ENCODE measurements at regions not wholly inside any gene's neighbourhood (a gene's known extent, or its start where the extent isn't known, plus 50 kb on each side); places are given as distances from the start of the nearest gene placed in this dataset.
A peak's percentile ranks its signal among the peaks of the same experiment; 100 is the strongest.

DNA sequence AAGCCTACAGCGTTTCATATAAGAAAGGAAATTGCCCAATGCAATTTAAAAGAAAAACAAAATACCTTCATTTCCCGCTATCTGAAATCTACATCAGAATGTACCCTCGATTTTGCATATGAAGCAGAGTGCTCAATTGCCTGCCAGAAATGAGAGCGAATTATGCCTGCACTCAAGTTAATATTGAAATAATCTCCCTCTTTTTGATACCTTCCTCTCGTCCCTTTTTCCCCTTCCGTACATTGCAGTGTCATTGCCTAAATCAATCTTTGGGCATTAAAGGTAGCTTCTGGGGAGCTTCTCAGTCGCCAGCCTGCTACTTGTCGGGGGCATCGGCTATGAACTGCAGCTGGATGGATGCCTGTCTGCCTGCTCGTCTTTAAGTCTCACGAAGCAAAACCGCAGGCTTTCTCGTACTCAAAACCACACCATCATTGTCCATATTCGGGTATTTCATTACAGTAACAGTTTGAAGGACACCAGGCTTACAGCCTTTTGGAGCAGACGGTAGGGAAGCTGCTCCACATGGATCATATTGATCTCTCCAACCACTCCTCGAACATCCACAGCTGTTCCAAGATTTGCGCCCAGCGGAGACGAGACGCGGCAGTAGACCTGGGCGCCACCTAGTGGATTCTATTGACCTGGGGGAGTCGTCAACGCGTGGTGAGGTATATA, 64.0 kb upstream of the HNRNPA3 start:
- Histone ChIP-seq H3K4me1 (ENCODE audit: insufficient read depth, poor library complexity, severe bottlenecking) (no peaks in the 10 kb centered on the region), H3K27me3 (ENCODE audit: insufficient read depth, poor library complexity, severe bottlenecking) (peaks cover 15% of the 10 kb centered on the region), H3K4me3 (ENCODE audit: severe bottlenecking) (peak overlapping the region; percentile 23), H3K27ac (ENCODE audit: poor library complexity, severe bottlenecking) (no peak overlapping the region), H3K9me3 (ENCODE audit: severe bottlenecking) (no peaks in the 10 kb centered on the region), H3K36me3 (ENCODE audit: low read depth) (no peaks in the 10 kb centered on the region)
- peak; percentile 97 for TF ChIP-seq CTCF (IDR thresholded peaks at IDR 0.05; ENCODE audit: poor library complexity, severe bottlenecking)
- peak; percentile 98 for ATAC-seq (ENCODE audit: low read depth)
- DNase-seq (ENCODE audit: low spot score), result no peak

- H3K9me3 ChIP-seq (ENCODE audit: severe bottlenecking), result no peaks in the 10 kb centered on the region
- ATAC-seq (ENCODE audit: low read depth), result no peak
- peaks cover 15% of the 10 kb centered on the region for H3K27me3 ChIP-seq (ENCODE audit: insufficient read depth, poor library complexity, severe bottlenecking)
- no peak overlapping the region for H3K4me3 ChIP-seq (ENCODE audit: severe bottlenecking)
- H3K36me3 ChIP-seq (ENCODE audit: low read depth), result no peaks in the 10 kb centered on the region
- H3K4me1 ChIP-seq (ENCODE audit: insufficient read depth, poor library complexity, severe bottlenecking), result no peaks in the 10 kb centered on the region
- TF ChIP-seq CTCF (IDR thresholded peaks at IDR 0.05; ENCODE audit: poor library complexity, severe bottlenecking), result peak; percentile 79
- no peak for DNase-seq (ENCODE audit: low spot score)
- H3K27ac ChIP-seq (ENCODE audit: poor library complexity, severe bottlenecking), result no peak overlapping the region
These were observed 63.5 kb upstream of the HNRNPA3 start for GRCh38 chr2:177149155-177149503.

- Histone ChIP-seq H3K4me3 (ENCODE audit: severe bottlenecking) (no peak overlapping the region), H3K27me3 (ENCODE audit: insufficient read depth, poor library complexity, severe bottlenecking) (no peaks in the 10 kb centered on the region), H3K36me3 (ENCODE audit: low read depth) (no peaks in the 10 kb centered on the region), H3K9me3 (ENCODE audit: severe bottlenecking) (no peaks in the 10 kb centered on the region), H3K27ac (ENCODE audit: poor library complexity, severe bottlenecking) (no peak overlapping the region), H3K4me1 (ENCODE audit: insufficient read depth, poor library complexity, severe bottlenecking) (no peaks in the 10 kb centered on the region)
- no peak for TF ChIP-seq CTCF (IDR thresholded peaks at IDR 0.05; ENCODE audit: poor library complexity, severe bottlenecking)
- DNase-seq (ENCODE audit: low spot score), result no peak
- ATAC-seq (ENCODE audit: low read depth), result no peak
These were observed 58.8 kb upstream of the HNRNPA3 start for GRCh38 chr2:177153805-177154204.

- DNase-seq (ENCODE audit: low spot score) (no peak), ATAC-seq (ENCODE audit: low read depth) (no peak)
- H3K4me1 ChIP-seq (ENCODE audit: insufficient read depth, poor library complexity, severe bottlenecking), result no peaks in the 10 kb centered on the region
- no peak for TF ChIP-seq CTCF (IDR thresholded peaks at IDR 0.05; ENCODE audit: poor library complexity, severe bottlenecking)
- H3K4me3 ChIP-seq (ENCODE audit: severe bottlenecking), result no peak overlapping the region
- H3K36me3 ChIP-seq (ENCODE audit: low read depth), result no peaks in the 10 kb centered on the region
- no peak overlapping the region for H3K27ac ChIP-seq (ENCODE audit: poor library complexity, severe bottlenecking)
- no peaks in the 10 kb centered on the region for H3K27me3 ChIP-seq (ENCODE audit: insufficient read depth, poor library complexity, severe bottlenecking)
- H3K9me3 ChIP-seq (ENCODE audit: severe bottlenecking), result no peaks in the 10 kb centered on the region
These were observed 57.8 kb upstream of the HNRNPA3 start for GRCh38 chr2:177154809-177155208.

DNA sequence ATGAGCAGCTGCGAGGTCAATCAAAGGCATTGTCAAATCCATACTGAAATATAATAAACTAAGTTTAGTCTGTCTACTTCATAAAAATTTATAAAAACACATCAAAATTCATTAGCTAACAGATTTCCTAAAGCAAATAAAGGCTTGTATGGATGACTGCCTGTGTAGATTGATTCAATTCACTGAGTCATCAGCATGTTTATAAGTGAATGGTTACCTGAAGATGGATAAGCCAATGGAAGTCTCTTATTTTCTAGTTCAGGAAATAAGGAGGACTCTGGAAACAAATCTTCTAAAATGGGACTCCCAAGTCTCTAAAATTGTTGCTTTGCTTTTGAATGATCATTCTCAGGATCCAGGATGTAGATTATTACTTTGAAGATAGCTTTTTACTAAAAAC, 57.0 kb upstream of the HNRNPA3 start:
- DNase-seq (ENCODE audit: low spot score) (no peak), ATAC-seq (ENCODE audit: low read depth) (no peak)
- TF ChIP-seq CTCF (IDR thresholded peaks at IDR 0.05; ENCODE audit: poor library complexity, severe bottlenecking), result no peak
- Histone ChIP-seq H3K9me3 (ENCODE audit: severe bottlenecking) (no peaks in the 10 kb centered on the region), H3K27ac (ENCODE audit: poor library complexity, severe bottlenecking) (no peak overlapping the region), H3K36me3 (ENCODE audit: low read depth) (no peaks in the 10 kb centered on the region), H3K4me1 (ENCODE audit: insufficient read depth, poor library complexity, severe bottlenecking) (no peaks in the 10 kb centered on the region), H3K4me3 (ENCODE audit: severe bottlenecking) (no peak overlapping the region), H3K27me3 (ENCODE audit: insufficient read depth, poor library complexity, severe bottlenecking) (no peaks in the 10 kb centered on the region)

Measured in RWPE2 (cell line).